D341Med (cell line): ENCODE measurements at regions not wholly inside any gene's neighbourhood (a gene's known extent, or its start where the extent isn't known, plus 50 kb on each side); places are given as distances from the start of the nearest gene placed in this dataset.
"Not testable (repeated sequence)": the region's sequence is repeated elsewhere in the genome, so short reads cannot be mapped to it uniquely, and the experiment has no call there.

Experiments used
- DNase-seq: peaks from one replicate; pipeline ENCODE4 v3.0.0; 2012; ENCODE audit warnings: low spot score

DNA sequence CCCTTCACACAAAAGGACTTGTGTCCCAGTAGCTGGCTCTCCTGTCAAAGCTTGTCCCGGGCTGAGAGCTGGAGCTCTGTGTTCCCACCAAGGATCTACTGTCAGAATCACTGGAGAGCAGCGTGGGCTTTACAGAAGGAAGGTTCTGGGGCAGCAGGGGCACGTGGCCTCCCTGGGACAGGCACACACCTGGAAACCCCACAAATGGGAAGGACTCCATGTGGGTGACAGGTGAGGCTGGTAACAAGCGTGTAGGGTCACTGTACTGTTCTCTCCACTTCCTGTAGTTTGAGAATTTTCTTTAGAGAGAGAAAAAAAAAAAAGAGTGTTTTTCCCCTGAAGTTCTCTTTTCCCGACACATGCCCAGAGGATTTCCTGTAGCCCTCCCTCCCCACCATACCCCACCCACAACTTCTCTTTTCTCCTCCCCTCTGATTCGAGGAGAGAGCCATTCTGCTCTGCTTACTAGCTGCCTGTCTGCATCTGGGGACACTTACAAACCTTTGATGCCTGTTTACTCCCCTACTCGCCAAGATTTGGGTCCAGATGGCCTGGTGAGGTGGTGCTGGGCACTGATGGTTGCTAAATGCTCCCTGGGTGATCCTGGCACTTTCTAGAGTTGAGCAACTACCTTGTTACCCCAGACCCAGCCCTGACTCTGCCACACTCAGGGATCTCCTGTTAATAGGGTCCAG lies 84.1 kb upstream of the SIRPA start:
- DNase-seq = peak; percentile 4

DNA sequence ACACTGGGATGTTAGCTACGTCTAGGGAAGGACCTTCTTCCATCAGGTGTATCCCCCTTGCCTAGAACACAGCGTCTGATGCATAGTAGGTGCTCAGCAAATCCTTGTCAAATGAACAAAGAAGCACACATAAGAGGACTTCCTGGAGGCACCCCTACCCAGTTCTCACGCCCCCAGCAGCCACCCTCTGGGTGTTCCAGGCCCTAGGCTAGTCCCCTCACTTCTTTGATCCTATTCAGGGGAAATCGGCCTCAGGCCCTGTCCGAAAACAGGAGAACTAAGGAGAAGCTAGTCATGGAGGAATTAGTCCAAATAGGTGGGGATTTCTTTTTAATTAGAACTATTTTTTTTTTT lies 84.7 kb upstream of the SIRPA start:
- DNase-seq = no peak

DNA sequence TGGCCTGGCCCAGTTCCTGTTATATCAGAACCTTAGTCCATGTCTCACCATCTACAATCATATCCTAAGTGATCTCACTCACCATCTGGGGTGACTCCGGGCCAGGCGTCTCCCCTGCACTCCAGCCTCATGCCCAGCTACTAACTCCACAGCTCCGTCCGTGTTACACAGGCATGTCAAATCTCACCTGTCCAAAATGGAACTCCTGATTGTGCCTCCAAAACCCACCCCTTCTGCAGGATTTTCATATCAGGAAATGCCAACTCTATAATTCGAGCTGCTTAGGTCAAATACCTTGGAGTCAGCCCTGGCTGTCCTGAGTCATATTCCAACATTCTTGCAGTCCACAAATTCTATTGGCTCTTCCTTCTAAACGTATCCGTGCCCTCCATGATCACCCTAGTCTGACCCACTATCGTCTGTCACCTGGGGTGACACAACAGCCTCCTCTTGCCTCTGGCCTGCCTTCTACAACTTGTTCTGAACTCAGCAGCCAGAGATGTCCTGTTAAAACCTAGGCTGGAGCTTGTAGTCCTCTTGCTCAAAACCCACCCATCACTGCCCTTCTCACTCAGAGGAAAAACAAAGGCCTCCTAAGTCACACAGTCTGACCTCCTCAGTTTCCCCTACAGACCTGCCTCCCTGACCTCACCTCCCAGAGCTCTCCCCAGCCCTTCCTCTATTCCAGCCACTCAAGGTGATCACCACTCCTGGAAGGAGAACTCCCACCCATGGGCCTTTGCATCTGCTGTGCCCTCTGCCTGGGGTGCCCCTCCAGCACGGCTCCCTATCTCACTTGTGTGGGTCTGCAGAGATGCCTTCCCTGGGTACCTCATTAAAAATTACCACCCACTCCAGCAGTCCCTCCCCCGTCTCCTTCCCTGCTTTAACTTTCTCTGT lies 85.3 kb upstream of the SIRPA start:
- DNase-seq = peak; percentile 5

DNA sequence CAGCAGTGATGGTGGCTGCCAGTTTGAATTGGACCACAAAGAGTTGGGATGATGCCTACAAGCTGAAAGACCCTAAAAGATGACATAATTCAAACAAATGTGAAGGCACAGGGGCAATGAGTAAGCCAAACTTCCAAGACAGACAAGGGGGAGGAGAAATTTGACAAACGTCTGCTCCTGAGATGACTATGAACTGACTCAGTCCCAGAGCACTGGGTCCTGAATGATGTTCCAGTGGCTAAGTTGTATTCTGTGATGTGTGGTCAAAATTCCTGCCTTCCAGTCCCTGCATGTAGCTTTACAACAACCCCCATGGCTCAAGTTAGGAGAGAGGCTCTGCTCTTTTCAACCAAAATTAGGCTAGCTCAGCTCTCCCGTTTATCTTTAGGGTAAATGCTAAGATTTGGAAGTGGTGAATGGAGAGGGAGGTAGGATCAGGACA lies 86.1 kb upstream of the SIRPA start:
- peak; percentile 2 for DNase-seq

DNA sequence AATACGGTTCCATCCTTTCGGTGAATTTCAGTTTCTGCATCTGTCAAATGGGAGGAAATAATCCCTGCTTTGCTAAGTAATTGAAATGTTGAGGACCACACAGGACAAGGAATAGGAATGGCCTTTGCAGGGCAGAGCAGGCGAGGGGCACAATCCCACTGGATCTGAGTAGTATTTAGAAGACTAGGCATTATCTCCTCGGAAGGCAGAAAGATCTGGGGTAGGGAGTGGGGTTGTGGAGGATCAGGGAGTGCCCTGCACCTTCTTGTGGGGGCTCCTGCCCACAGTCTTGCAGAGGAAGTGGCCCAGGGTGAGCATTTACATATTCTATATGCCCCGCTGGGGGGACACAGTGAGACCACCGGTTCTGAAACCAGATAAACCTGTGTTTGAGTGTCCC lies 87.1 kb upstream of the SIRPA start:
- DNase-seq = peak; percentile 3

DNA sequence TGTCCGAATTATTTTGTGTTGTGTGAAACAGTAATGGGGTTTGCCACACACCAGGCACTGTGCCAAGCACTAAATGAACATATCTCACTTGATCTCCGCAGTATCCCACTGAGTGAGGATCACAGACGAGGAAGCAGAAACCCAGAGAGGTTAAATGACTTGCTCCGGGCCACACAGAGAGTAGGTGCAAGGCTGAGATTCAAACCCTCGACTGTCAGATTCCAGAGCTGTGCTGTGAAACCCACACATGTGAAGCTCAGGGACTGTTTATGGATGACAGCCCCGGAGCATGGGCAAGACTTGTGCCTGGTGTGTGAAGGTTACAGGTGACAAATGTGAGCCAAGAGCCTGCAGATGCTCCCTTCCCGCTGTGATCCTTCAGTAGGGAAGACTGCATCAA lies 87.8 kb upstream of the SIRPA start:
- peak; percentile 11 for DNase-seq

DNA sequence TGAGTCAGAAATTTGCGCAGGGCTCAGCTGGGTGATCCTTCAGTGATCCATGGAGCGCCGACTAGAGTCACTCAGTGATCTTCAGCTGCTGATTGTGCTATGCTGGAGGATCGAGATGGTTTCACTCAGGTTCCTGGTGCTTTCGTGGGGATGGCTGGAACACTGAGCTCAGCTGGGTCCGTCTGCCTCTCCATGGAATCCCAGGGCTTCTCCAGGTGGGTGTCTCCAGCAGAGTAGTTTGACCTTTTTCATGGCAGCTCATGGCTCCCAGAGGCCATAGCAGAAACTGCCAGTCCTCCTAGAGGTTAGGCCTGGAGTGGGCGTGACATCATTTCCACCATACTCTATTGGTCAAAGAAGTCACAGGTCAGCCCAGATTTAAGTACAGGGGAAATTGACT lies 88.8 kb upstream of the SIRPA start:
- peak; percentile 8 for DNase-seq

DNA sequence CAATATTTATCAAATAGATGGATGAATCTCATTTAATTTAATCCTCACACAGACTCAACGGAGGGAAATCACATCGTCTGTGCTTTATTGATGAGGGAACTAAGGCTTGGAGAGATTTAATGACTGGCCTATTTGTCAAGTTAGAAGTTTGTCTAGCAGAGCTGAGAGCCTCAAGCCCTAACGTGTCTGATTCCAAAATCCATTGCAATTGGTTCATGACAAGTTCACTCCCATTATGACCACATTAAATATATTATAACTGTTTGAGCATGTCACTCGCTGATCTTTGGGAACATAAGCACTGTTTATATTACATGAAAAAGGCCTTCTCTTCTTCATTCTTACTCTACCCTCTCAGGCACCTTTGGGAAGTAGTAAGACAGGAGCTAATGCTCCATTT lies 89.4 kb upstream of the SIRPA start:
- DNase-seq = no peak

DNA sequence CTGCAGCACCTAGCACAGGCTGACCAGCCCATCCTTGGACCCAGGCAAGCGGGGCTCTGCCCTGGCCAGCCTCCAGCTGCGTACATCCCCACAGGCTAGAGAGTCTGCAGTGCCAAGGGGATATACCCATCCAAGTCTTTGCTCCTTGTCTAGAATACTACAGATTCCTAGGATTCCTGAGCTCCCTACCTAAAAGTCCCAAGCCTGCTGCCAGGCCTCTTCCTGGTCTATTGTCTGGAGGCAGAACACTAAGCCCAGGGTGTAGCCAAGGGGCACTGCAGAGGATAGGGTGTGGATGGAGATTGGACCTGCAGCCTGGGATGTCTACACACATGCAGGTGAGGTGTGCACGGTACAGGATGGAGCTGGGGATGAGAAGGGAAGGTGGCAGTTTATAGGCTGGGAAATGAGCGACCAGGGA lies 90.0 kb upstream of the SIRPA start:
- no peak for DNase-seq

DNA sequence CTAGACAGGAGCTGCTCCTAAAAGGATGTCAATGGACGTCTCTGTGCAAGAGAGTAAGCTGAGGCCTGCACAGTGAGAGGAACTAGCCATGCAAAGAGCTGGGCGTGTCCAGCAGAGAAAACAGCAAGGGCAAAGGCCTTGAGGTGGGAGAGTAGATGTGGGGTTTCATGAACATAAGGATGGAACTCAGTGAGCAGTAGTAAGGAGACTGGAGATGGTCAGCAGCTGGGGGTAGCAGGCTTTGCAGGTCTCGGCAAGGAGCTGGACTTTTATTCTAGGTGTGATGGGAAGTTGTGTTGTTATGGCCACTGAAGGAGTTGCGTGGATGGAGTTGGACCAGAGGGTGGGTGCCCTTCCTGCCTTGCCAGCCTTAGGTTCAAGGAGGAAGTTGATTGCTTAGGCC lies 90.7 kb upstream of the SIRPA start:
- DNase-seq = no peak

DNA sequence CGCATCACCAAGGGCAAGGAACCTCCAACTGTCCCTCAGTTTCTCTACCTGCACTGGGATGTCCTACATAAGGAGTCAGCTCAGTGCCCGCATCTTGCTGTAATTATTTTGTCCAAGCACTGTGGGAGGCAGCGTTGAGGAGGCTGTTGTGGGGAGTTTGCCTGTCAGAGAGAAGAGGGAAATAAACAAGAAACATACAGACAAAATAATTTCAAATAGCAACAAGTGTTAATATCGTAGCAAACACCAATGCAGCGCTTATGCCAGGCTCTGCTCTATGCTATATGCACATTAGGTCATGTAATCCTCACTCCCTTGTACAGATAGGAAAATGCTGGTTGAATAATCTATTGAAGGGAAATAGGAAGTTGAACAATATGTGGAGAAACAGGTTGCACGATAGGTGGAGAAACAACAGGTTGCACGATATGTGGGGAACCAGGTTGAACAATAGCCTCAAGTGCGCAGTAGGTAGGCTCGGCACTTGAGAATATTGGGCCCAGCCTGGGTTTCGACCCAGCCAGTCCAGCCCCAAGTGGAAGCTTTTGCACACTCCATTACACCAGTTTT lies 91.2 kb upstream of the SIRPA start:
- DNase-seq = no peak

DNA sequence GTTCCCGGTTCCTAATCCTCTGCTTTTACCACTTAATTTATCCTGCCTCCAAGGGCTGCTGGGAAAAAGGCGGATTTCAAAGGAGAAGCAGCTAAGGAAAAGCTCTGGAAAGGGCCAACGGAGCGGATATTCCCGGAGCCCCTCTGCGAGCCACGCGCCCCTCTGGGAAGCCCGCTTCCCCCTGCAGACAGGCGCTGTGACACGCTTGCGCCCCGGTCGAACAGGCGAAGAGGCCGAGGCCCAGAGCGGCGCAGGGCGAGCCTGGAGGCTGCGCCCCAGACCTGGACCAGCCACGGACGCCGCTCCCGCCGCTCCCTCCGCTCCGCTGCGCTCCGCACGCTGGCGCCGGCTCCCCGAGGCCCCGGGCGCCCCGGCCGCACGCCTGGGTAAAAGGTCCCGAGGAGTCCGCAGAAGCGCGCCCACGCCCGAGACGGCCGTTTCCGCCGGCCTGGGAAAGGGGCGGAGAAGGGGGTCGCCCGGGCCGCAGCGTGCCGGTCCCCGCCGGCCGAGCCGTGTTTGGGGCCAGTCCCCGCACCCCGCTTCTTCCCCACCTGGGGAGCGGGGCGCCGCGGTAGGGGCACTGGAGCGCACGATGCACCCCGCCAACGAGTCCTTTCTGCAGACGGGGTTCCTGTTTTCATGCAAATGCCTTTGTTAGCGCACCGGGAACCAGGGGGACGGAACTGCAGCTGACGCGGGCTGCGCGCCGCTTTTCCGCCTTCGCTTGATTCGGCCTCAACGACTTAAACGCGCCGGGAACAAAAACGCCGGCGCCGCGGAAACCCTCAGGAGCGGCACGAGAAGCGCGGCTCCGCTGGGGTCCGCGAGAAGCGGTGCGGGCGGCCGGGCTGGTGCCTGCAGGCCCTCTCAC lies 91.9 kb upstream of the SIRPA start:
- DNase-seq = peak; percentile 57

DNA sequence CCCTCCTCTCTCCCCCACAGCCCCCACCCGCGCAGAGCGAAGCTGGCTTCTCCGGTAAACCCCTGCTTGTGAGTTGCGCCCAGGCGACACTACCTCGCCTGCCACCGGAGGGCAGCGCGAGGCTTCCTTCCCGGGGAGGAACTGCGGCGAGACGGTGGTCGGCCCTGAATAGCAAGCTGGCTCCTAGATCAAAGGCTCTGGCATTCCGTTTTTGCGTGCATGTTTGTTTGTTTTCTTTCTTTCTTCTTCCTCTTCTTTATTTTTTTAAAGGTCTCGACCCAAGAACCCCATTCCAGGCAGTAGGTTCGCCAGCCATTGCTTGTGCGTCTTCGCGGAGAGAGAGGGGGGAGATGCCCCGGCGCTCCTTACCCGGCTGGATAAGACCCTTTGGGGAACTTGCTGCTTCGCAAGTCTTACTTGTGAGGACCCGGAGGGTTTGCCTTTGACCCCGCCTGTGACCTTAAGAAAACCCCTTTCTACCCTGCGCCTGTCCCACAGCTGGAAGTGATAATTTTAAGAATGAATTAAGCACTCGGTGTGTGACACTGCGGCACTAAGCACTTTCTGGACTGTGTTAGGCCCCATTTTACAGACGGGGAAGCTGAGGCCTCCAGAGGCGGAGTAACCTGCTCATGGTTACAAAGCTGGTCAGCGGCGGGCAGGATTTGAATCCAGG lies 92.7 kb upstream of the SIRPA start:
- DNase-seq = peak; percentile 77

DNA sequence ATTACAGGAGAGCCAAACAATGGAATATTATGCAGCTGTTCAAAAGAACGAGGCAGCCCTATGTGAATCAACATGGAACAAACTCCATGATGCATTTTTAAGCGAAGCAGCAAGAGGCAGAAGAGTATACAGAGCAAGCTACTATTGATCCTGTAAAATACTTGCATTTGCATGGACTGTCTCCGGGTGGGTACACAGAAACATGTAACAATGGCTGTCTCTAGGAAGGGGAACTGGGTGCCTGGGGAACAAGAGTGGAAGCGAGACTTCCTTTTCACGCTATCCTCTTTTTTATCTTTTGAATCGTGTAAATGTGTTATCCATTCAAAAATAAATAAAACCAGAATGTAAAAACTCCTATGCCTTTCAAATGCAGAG lies 93.3 kb upstream of the SIRPA start:
- DNase-seq = no peak

DNA sequence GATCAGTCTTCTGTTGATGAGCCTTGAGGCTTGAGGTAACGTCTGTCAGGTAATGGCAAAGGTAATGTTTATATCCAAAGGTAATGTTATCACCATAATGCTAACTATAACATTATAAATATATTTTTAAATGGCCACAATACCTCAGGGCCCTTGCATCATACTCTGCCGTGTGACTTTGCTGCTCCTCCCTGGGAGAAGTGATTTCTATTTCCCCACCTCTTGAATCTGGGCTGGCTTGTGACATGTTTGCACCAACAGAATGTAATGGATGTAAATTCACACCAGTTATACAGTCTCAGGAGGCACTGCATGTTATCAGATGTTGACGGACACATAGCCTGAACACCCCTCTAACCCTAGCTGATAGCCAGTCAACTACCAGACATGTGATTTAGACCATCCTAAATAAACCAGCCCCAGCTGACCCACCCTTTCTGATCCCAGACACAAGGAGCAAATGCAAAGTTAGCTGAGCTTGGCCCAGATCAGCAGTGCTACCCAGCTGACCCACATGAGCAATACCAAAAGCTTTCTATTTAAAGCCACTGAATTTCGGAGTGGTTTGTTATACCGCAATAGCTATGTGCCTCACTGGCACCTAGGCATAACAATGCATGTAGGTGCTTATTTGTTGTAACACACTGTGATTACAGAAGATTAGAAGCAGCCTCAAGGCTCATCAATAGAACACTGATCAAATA lies 93.8 kb upstream of the SIRPA start:
- DNase-seq = no peak

DNA sequence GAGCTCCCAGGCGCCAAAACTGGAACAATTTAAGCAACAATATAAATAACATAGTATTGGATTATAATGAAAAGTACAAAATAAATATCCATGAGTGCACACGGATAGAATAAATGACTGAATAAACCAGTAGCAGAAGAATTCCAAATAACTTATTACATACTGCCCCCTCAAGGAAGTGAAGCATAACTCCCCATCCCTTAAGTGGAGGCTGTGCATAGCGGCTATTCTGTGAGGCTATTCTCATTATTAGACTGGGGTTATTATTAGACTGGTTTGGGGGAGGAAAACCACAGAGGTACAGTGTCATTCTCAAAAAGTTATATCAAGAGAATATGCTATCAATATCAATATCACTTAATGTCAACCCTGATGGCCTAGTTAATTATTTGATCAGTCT lies 94.4 kb upstream of the SIRPA start:
- no peak for DNase-seq

DNA sequence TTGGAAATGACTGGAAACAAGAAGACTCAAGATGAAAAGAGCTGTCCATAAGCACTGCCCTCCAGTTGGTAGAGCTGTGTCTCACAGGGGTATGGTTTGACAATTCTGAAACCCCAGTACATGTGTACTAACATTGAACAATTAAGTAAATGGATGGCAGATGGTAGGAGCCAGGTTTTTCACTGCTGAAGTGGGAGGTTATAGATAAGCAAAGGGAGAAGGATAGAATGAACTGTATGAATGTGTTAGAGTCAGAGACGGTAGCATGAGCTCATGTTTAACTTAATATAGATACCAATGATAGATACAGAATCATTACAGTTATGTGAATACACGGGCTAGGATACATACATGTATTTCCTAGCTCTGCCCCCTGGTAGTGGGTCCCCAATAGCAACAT lies 95.0 kb upstream of the SIRPA start:
- no peak for DNase-seq

DNA sequence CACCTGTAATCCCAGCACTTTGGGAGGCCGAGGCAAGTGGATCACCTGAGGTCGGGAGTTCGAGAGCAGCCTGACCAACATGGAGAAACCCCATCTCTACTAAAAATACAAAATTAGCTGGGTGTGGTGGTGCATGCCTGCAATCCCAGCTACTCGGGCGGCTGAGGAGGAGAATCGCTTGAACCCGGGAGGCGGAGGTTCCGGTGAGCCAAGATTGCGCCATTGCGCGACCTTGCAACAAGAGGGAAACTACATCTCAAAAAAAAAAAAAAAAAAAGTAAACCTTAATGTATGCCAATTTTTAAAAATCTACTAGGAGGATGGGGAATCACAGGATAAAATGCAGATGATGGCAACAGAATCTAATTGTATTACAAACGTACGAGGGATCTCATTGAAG lies 95.5 kb upstream of the SIRPA start:
- DNase-seq = not testable (repeated sequence)

DNA sequence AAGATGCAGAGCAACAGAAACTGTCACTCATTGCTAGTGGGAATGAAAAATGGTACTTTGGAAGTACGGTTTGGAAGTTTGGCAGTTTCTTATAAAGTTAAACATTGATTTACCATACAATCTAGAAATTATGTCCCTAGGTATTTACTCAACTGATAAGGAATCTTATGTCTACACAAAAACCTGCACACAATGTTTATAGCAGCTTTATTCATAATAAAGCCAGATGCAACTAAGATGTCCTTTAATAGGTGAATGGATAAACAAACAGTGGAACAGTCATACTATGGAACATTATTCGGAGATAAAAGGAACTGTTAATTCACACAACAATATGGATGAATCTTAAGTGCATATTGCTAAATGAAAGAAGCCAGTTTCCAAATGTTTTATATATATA lies 96.2 kb upstream of the SIRPA start:
- DNase-seq = no peak

DNA sequence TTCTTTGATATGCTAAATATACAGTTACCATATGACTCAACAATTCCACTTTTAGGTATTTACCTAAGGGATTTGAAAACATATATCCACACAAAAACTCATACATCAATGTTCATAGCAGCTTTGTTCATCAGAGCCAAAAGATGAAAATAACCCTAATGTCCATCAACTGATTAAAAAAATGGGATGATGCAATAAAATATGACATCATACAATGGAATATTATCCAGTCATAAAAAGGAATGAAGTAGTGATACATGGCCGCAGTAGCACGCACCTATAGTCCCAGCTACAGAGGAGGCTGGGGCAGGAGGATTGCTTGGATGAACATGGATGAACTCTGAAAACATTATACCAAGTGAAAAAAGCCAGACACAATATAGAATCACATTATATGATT lies 101.4 kb upstream of the SIRPA start:
- no peak for DNase-seq

DNA sequence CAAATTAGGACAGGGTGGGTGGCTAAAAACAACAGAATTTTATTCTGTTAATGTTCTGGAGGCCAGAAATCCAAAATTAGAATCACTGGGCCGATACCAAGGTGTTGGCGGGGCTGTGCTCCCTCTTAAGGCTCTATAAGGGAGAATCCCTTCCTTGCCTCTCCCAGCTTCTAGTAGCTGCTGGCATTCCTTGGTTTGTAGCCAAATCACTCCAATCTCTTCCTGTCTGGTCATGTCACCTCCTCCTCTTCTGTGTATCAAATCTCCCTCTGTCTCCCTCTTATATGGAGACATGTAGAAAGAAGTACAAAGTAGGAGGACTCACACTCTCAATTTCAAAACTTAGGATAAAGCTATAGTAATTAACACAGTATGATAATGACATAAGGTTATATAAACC lies 102.9 kb upstream of the SIRPA start:
- no peak for DNase-seq
